Embryonic facial prominence (tissue), 1 donor: ENCODE measurements at regions not wholly inside any gene's neighbourhood (a gene's known extent, or its start where the extent isn't known, plus 50 kb on each side); places are given as distances from the start of the nearest gene placed in this dataset.
"Not testable (repeated sequence)": the region's sequence is repeated elsewhere in the genome, so short reads cannot be mapped to it uniquely, and the experiment has no call there.

Source experiments
- DNase-seq: peaks from one replicate; pipeline ENCODE4 v3.0.0-alpha.2; 2016; ENCODE audit errors: extremely low spot score

GRCh38 chr5:62093411-62093810 lies 212.6 kb upstream of the KIF2A start:
- DNase-seq = no peak

GRCh38 chr5:62093976-62094375 lies 212.0 kb upstream of the KIF2A start:
- DNase-seq = no peak

GRCh38 chr5:62097361-62097760 lies 208.6 kb upstream of the KIF2A start:
- DNase-seq = no peak

- no peak for DNase-seq
Observed at GRCh38 chr5:62100201-62100600, 205.8 kb upstream of the KIF2A start.

GRCh38 chr5:62103863-62104262 lies 202.1 kb upstream of the KIF2A start:
- DNase-seq = not testable (repeated sequence)

- DNase-seq = no peak
Observed at GRCh38 chr5:62111428-62111827, 194.6 kb upstream of the KIF2A start.

GRCh38 chr5:62112689-62113228 lies 193.2 kb upstream of the KIF2A start:
- no peak for DNase-seq

- DNase-seq = no peak
Observed at GRCh38 chr5:62115014-62115413, 191.0 kb upstream of the KIF2A start.

GRCh38 chr5:62124266-62124665 lies 181.7 kb upstream of the KIF2A start:
- DNase-seq = no peak

- DNase-seq = no peak
Observed at GRCh38 chr5:62126090-62126489, 179.9 kb upstream of the KIF2A start.

- no peak for DNase-seq
Observed at GRCh38 chr5:62127098-62127736, 178.8 kb upstream of the KIF2A start.

- no peak for DNase-seq
Observed at GRCh38 chr5:62130107-62130506, 175.9 kb upstream of the KIF2A start.

- no peak for DNase-seq
Observed at GRCh38 chr5:62132276-62132675, 173.7 kb upstream of the KIF2A start.

- no peak for DNase-seq
Observed at GRCh38 chr5:62133426-62133825, 172.6 kb upstream of the KIF2A start.

- DNase-seq = no peak
Observed at GRCh38 chr5:62134811-62135210, 171.2 kb upstream of the KIF2A start.

GRCh38 chr5:62137628-62138027 lies 168.4 kb upstream of the KIF2A start:
- DNase-seq = no peak

GRCh38 chr5:62138607-62139006 lies 167.4 kb upstream of the KIF2A start:
- DNase-seq = no peak

- no peak for DNase-seq
Observed at GRCh38 chr5:62139741-62140140, 166.3 kb upstream of the KIF2A start.

- no peak for DNase-seq
Observed at GRCh38 chr5:62142351-62142750, 163.7 kb upstream of the KIF2A start.

- no peak for DNase-seq
Observed at GRCh38 chr5:62143268-62144229, 162.5 kb upstream of the KIF2A start.

- DNase-seq = no peak
Observed at GRCh38 chr5:62144401-62145022, 161.5 kb upstream of the KIF2A start.

GRCh38 chr5:62149879-62150278 lies 156.1 kb upstream of the KIF2A start:
- DNase-seq = no peak
